Gastroesophageal sphincter (tissue), 4 donors: ENCODE measurements at regions not wholly inside any gene's neighbourhood (a gene's known extent, or its start where the extent isn't known, plus 50 kb on each side); places are given as distances from the start of the nearest gene placed in this dataset.

Experiments used
- ATAC-seq: fragments of 150-250 bp; one replicate; pipeline ENCODE4 v1.9.1; 2016; ENCODE audit warnings: mild to moderate bottlenecking, moderate library complexity
- H3K27ac ChIP-seq, 4 donors: fragments of 200-600 bp; sonication (generic) in 3 of 4; 1 replicate in 3 of 4; 2 replicates in 1 of 4; pipeline ENCODE4 v1.5.1; 2016 to 2019
- H3K27me3 ChIP-seq: fragments of 200-600 bp; sonication (generic); one replicate; pipeline ENCODE4 v1.5.1; 2019
- H3K36me3 ChIP-seq, 2 donors: fragments of 200-600 bp; sonication (generic); one replicate each; pipeline ENCODE4 v1.5.1; 2019; ENCODE audit warnings: control low read depth in 1 of 2
- H3K4me1 ChIP-seq, 3 donors: fragments of 200-600 bp; sonication (generic); 1 replicate in 2 of 3; 2 replicates in 1 of 3; pipeline ENCODE4 v1.5.1; 2016 to 2019; ENCODE audit warnings: control low read depth in 2 of 3
- H3K4me3 ChIP-seq, 2 donors: fragments of 200-600 bp; sonication (generic); one replicate each; pipeline ENCODE4 v1.5.1; 2019; ENCODE audit warnings: mild to moderate bottlenecking in 1 of 2, moderate library complexity in 1 of 2
- H3K9me3 ChIP-seq, 3 donors: fragments of 200-600 bp; sonication (generic); one replicate each; pipeline ENCODE4 v1.5.1; 2017 to 2019; ENCODE audit warnings: control low read depth in 2 of 3
- CTCF ChIP-seq, 4 experiments: fragments of 200-600 bp in 2 of 4; fragments of 450-650 bp in 2 of 4; sonication (generic) in 1 of 4; IDR thresholded peaks; one replicate each; pipeline ENCODE4 v1.5.1; 2017 to 2019; ENCODE audit warnings: antibody characterized with exemption in 4 of 4, mild to moderate bottlenecking in 2 of 4, moderate library complexity in 2 of 4
- EP300 ChIP-seq: sonication (generic); formaldehyde crosslinking; IDR thresholded peaks from one replicate; pipeline ENCODE4 v1.6.1; 2017; ENCODE audit warnings: antibody characterized with exemption, mild to moderate bottlenecking
- POLR2A ChIP-seq, 2 donors: fragments of 450-650 bp; IDR thresholded peaks; one replicate each; pipeline ENCODE4 v1.6.1; 2017; ENCODE audit warnings: antibody characterized with exemption in 2 of 2, mild to moderate bottlenecking in 2 of 2, moderate library complexity in 1 of 2
- POLR2AphosphoS5 ChIP-seq: sonication (generic); formaldehyde crosslinking; IDR thresholded peaks from one replicate; pipeline ENCODE4 v1.6.1; 2017; ENCODE audit warnings: antibody characterized with exemption
- WGBS, 2 donors: methylation state at CpG; one replicate each; pipeline ENCODE4 v1.1.5; 2018; ENCODE audit warnings: low coverage in 1 of 2; 5-methylcytosine and 5-hydroxymethylcytosine counted together

- no peak overlapping the region for H3K27ac ChIP-seq
- no peaks in the 10 kb centered on the region for H3K27me3 ChIP-seq
- no peak for ATAC-seq
- no peaks in the 10 kb centered on the region for H3K36me3 ChIP-seq
- H3K4me3 ChIP-seq: no peak overlapping the region
- 43 to 67% methylated on average over 1 of the region's 1 CpG for WGBS, 2 donors
- TF ChIP-seq POLR2A (IDR thresholded peaks at IDR 0.05): no peak
- no peak for TF ChIP-seq CTCF (IDR thresholded peaks at IDR 0.05)
- no peak for TF ChIP-seq EP300
- no peak for TF ChIP-seq POLR2AphosphoS5
- H3K4me1 ChIP-seq: no peaks in the 10 kb centered on the region
- no peaks in the 10 kb centered on the region for H3K9me3 ChIP-seq
These were observed 495.1 kb downstream of the PLPP3 start for GRCh38 chr1:56084246-56084645.

GRCh38 chr1:56081736-56082135, 497.6 kb downstream of the PLPP3 start:
- Histone ChIP-seq H3K4me1 (no peaks in the 10 kb centered on the region), H3K36me3 (no peaks in the 10 kb centered on the region), H3K9me3 (no peaks in the 10 kb centered on the region), H3K4me3 (no peak overlapping the region), H3K27ac (peak overlapping the region in 1 of 4 donors; percentile 50), H3K27me3 (no peaks in the 10 kb centered on the region)
- no peak for ATAC-seq
- TF ChIP-seq EP300: no peak
- TF ChIP-seq CTCF (IDR thresholded peaks at IDR 0.05): no peak
- no peak for TF ChIP-seq POLR2A (IDR thresholded peaks at IDR 0.05)
- no peak for TF ChIP-seq POLR2AphosphoS5
- 29 to 31% methylated on average over 2 of the region's 2 CpGs for WGBS, 2 donors

GRCh38 chr1:56081173-56081572, 498.2 kb downstream of the PLPP3 start:
- Histone ChIP-seq H3K9me3 (no peaks in the 10 kb centered on the region), H3K27ac (peak overlapping the region in 3 of 4 donors; percentile 44 to 59 (median 50))
- 32 to 33% methylated on average over 1 to 5 of the region's 5 CpGs for WGBS, 2 donors

GRCh38 chr1:56080123-56080522, 499.2 kb downstream of the PLPP3 start:
- Histone ChIP-seq H3K4me3 (no peak overlapping the region), H3K27me3 (no peaks in the 10 kb centered on the region), H3K9me3 (no peaks in the 10 kb centered on the region), H3K36me3 (no peaks in the 10 kb centered on the region), H3K27ac (peak overlapping the region in 2 of 4 donors; percentile 50 to 59), H3K4me1 (no peaks in the 10 kb centered on the region)
- WGBS, 2 donors: 71 to 80% methylated on average over 4 to 5 of the region's 5 CpGs
- ATAC-seq: no peak
- TF ChIP-seq CTCF (IDR thresholded peaks at IDR 0.05) (no peak), POLR2AphosphoS5 (no peak), POLR2A (IDR thresholded peaks at IDR 0.05) (no peak), EP300 (no peak)

More at GRCh38 chr1:56081173-56081572, 498.2 kb downstream of the PLPP3 start:
- Histone ChIP-seq H3K27me3 (no peaks in the 10 kb centered on the region), H3K4me3 (no peak overlapping the region), H3K36me3 (no peaks in the 10 kb centered on the region), H3K4me1 (no peaks in the 10 kb centered on the region)
- peak; percentile 77 for ATAC-seq
- no peak for TF ChIP-seq POLR2A (IDR thresholded peaks at IDR 0.05)
- no peak for TF ChIP-seq EP300
- TF ChIP-seq POLR2AphosphoS5: peak; percentile 38
- no peak for TF ChIP-seq CTCF (IDR thresholded peaks at IDR 0.05)

- TF ChIP-seq CTCF (IDR thresholded peaks at IDR 0.05): no peak
- TF ChIP-seq EP300: no peak
- TF ChIP-seq POLR2AphosphoS5: no peak
- TF ChIP-seq POLR2A (IDR thresholded peaks at IDR 0.05): no peak
- ATAC-seq: no peak
These were observed 500.0 kb downstream of the PLPP3 start for GRCh38 chr1:56079391-56079790.

More at GRCh38 chr1:56079391-56079790, 500.0 kb downstream of the PLPP3 start:
- Histone ChIP-seq H3K4me1 (peaks cover under 1 to 4% (median 2%) of the 10 kb centered on the region in 3 donors), H3K27ac (peak overlapping the region in 1 of 4 donors; percentile 59), H3K36me3 (no peaks in the 10 kb centered on the region), H3K4me3 (no peak overlapping the region), H3K27me3 (no peaks in the 10 kb centered on the region), H3K9me3 (no peaks in the 10 kb centered on the region)
- 82 to 94% methylated on average over 2 of the region's 2 CpGs for WGBS, 2 donors
